GM06990 (cell line): ENCODE measurements at regions not wholly inside any gene's neighbourhood (a gene's known extent, or its start where the extent isn't known, plus 50 kb on each side); places are given as distances from the start of the nearest gene placed in this dataset.

Source experiments
- DNase-seq: peaks from one replicate; pipeline ENCODE4 v3.0.0-alpha.2; 2011; ENCODE audit not compliant: insufficient read length; ENCODE audit errors: extremely low read depth
- H3K27me3 ChIP-seq: replicated peaks from 2 replicates; pipeline ENCODE4 v1.6.0; 2011; ENCODE audit warnings: low read length; ENCODE audit not compliant: control insufficient read depth, insufficient read depth
- H3K36me3 ChIP-seq: 2 replicates; pipeline ENCODE4 v1.5.1; 2011; ENCODE audit warnings: low read length; ENCODE audit not compliant: control insufficient read depth, insufficient read depth
- H3K4me3 ChIP-seq: replicated peaks from 2 replicates; pipeline ENCODE4 v1.5.1; 2011; ENCODE audit warnings: low read depth, mild to moderate bottlenecking, control low read depth, low read length
- TF ChIP-seq, protein P1 (sequence below): IDR thresholded peaks from 2 replicates; pipeline ENCODE4 v1.5.1; 2011; ENCODE audit warnings: low read length, control low read depth, mild to moderate bottlenecking, inconsistent platforms; ENCODE audit not compliant: insufficient read depth, poor library complexity, severe bottlenecking

DNA sequence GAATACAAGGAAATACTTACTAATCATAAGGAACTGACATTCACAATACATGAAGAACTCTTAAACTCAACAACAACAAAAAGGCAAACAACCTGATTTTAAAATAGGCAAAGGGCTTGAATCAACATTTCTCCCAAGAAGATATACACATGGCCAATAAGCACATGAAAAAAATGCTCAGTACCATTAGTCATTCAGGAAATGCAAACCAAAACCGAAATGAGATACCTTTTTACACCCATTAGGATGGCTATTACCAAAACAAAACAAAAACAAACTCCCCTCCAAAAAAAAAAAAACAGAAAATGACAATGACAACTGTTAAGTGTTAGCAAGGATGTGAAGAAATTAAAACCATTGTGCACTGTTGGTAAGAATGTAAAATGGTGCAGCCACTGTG lies 104.1 kb upstream of the ZNF462 start:
- Histone ChIP-seq H3K4me3 (no peak overlapping the region), H3K27me3 (no peaks in the 10 kb centered on the region), H3K36me3 (no peaks in the 10 kb centered on the region)
- DNase-seq: no peak
- TF ChIP-seq, protein P1, sequence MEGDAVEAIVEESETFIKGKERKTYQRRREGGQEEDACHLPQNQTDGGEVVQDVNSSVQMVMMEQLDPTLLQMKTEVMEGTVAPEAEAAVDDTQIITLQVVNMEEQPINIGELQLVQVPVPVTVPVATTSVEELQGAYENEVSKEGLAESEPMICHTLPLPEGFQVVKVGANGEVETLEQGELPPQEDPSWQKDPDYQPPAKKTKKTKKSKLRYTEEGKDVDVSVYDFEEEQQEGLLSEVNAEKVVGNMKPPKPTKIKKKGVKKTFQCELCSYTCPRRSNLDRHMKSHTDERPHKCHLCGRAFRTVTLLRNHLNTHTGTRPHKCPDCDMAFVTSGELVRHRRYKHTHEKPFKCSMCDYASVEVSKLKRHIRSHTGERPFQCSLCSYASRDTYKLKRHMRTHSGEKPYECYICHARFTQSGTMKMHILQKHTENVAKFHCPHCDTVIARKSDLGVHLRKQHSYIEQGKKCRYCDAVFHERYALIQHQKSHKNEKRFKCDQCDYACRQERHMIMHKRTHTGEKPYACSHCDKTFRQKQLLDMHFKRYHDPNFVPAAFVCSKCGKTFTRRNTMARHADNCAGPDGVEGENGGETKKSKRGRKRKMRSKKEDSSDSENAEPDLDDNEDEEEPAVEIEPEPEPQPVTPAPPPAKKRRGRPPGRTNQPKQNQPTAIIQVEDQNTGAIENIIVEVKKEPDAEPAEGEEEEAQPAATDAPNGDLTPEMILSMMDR: no peak

DNA sequence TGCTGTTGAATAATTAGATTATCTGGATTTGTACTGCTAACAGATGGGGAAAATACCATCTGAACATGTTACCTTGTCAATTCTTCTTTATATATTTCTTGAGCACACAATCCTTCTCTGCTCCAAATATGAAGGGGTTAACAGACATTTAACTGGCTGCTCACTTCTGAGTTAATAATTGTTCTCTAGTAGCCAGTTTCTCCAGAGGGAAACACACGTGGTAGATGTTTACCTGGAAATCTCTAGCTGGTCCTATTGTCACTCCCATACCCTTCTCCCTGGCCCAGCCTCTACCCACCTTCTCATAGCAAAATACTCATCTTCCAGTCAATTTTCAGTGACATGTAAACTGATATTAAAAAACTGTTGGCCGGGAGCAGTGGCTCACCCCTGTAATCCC lies 101.5 kb upstream of the ZNF462 start:
- Histone ChIP-seq H3K27me3 (no peaks in the 10 kb centered on the region), H3K4me3 (no peak overlapping the region), H3K36me3 (no peaks in the 10 kb centered on the region)
- TF ChIP-seq, protein P1: no peak
- DNase-seq: no peak

DNA sequence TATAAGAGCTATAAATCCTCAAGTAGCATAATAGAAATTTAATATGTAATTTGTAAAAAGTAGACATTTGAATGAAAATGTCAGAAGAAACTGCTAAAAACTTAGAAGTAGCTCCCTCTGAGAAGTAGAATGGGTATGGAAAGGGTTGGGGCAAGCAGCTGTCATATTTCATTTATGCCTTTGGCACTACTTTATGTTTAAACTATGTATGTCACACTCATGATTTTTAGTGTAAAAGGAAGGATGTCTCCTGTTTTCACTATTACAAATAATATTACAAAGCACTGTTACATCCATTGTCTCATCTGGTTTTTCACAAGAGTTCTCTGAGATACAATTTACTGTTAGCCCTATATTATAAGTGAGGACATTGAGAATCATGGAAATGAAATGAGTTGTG lies 96.3 kb upstream of the ZNF462 start:
- Histone ChIP-seq H3K4me3 (no peak overlapping the region), H3K36me3 (no peaks in the 10 kb centered on the region), H3K27me3 (no peaks in the 10 kb centered on the region)
- TF ChIP-seq, protein P1: no peak
- DNase-seq: no peak

DNA sequence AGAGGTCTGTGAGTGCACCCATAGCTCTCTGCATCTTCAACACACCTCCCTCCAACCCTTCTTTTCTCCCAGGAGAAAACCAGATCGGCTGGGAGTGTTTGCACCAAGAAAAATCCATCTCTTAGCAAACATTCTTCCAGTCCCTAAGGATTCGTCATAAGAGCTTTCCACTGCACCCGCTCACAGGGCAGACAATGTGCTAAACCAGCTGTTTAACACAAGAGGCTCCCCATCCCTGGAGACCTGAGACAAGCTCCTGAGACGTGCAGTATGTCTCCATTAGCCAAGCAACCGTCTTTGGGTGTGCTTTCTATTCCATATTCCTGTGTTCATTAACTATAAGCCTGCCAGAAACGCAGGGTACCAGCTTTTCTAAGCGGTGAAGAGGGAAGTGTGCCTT lies 93.6 kb upstream of the ZNF462 start:
- TF ChIP-seq, protein P1: no peak
- no peak overlapping the region for H3K4me3 ChIP-seq
- no peaks in the 10 kb centered on the region for H3K36me3 ChIP-seq

DNA sequence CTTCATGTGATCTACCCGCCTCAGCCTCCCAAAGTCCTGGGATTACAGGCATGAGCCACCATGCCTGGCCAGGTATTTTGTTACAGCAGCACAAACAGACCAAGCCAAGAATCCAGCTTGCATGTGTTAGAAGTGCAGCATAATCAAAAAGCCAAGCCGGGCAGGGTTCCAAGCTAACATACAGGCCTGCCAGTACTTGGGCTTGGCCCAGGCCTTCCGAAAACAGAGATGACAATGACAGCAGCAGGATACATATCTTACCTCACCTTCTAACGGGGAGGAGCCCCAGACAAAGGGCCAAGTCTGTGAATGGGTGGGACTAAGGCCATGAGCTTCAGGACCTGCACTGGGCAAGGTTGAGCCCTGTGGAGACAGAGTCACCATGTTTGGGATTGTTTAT lies 91.4 kb upstream of the ZNF462 start:
- Histone ChIP-seq H3K27me3 (no peaks in the 10 kb centered on the region), H3K4me3 (no peak overlapping the region), H3K36me3 (no peaks in the 10 kb centered on the region)
- TF ChIP-seq, protein P1: no peak
- no peak for DNase-seq

More for the DNA sequence above, 93.6 kb upstream of the ZNF462 start:
- H3K27me3 ChIP-seq: no peaks in the 10 kb centered on the region
- no peak for DNase-seq
